ENCODE measurements at regions not wholly inside any gene's neighbourhood (a gene's known extent, or its start where the extent isn't known, plus 50 kb on each side); places are given as distances from the start of the nearest gene placed in this dataset.

- TF ChIP-seq, protein P1, sequence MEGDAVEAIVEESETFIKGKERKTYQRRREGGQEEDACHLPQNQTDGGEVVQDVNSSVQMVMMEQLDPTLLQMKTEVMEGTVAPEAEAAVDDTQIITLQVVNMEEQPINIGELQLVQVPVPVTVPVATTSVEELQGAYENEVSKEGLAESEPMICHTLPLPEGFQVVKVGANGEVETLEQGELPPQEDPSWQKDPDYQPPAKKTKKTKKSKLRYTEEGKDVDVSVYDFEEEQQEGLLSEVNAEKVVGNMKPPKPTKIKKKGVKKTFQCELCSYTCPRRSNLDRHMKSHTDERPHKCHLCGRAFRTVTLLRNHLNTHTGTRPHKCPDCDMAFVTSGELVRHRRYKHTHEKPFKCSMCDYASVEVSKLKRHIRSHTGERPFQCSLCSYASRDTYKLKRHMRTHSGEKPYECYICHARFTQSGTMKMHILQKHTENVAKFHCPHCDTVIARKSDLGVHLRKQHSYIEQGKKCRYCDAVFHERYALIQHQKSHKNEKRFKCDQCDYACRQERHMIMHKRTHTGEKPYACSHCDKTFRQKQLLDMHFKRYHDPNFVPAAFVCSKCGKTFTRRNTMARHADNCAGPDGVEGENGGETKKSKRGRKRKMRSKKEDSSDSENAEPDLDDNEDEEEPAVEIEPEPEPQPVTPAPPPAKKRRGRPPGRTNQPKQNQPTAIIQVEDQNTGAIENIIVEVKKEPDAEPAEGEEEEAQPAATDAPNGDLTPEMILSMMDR (conservative IDR thresholded peaks at IDR 0.05 in 1 of 2, IDR thresholded peaks at IDR 0.05 in 1 of 2; ENCODE audit: low read depth in 1 of 2, low read length in 2 of 2): no peak
- TF ChIP-seq EZH2 (IDR thresholded peaks at IDR 0.05; ENCODE audit: low read length, missing control alignments): no peak
Observed at GRCh38 chr4:78673337-78673736, 102.8 kb upstream of the BMP2K start.

Data from fibroblast of lung (primary cell).